Vagina (tissue), 2 donors: ENCODE measurements at regions not wholly inside any gene's neighbourhood (a gene's known extent, or its start where the extent isn't known, plus 50 kb on each side); places are given as distances from the start of the nearest gene placed in this dataset.
"Not testable (repeated sequence)": the region's sequence is repeated elsewhere in the genome, so short reads cannot be mapped to it uniquely, and the experiment has no call there.

Experiments used
- DNase-seq, 2 donors: peaks; one replicate each; pipeline ENCODE4 v3.0.0-alpha.2; 2017; ENCODE audit errors: extremely low spot score in 2 of 2
- H3K27ac ChIP-seq: fragments of 200-600 bp; sonication (generic); one replicate; pipeline ENCODE4 v1.5.1; 2019
- H3K27me3 ChIP-seq: fragments of 200-600 bp; sonication (generic); one replicate; pipeline ENCODE4 v1.5.1; 2019
- H3K36me3 ChIP-seq, 2 donors: fragments of 200-600 bp; sonication (generic); one replicate each; pipeline ENCODE4 v1.5.1; 2017 to 2019
- H3K4me1 ChIP-seq: fragments of 200-600 bp; sonication (generic); one replicate; pipeline ENCODE4 v1.5.1; 2019
- H3K4me3 ChIP-seq, 2 donors: fragments of 200-600 bp; sonication (generic); 1 replicate in 1 of 2; 2 replicates in 1 of 2; pipeline ENCODE4 v1.5.1; 2016 to 2019
- H3K9me3 ChIP-seq: fragments of 200-600 bp; sonication (generic); one replicate; pipeline ENCODE4 v1.5.1; 2019
- CTCF ChIP-seq, 3 experiments: fragments of 450-650 bp in 2 of 3; fragments of 200-600 bp in 1 of 3; sonication (generic) in 1 of 3; IDR thresholded peaks; one replicate each; pipeline ENCODE4 v1.5.1; 2017 to 2019; ENCODE audit warnings: antibody characterized with exemption in 3 of 3, mild to moderate bottlenecking in 2 of 3, moderate library complexity in 2 of 3
- POLR2A ChIP-seq, 2 donors: fragments of 450-650 bp; IDR thresholded peaks; one replicate each; pipeline ENCODE4 v1.6.1; 2017; ENCODE audit warnings: antibody characterized with exemption in 2 of 2, mild to moderate bottlenecking in 2 of 2, moderate library complexity in 2 of 2
- POLR2AphosphoS5 ChIP-seq, 2 donors: sonication (generic); formaldehyde crosslinking; IDR thresholded peaks; one replicate each; pipeline ENCODE4 v1.9.0; 2017; ENCODE audit warnings: antibody characterized with exemption in 2 of 2, mild to moderate bottlenecking in 2 of 2, low read depth in 1 of 2; ENCODE audit not compliant: insufficient read depth in 1 of 2
- intact Hi-C: fragments of 100-400 bp; cut with DNase I; formaldehyde crosslinking; loops from one replicate; pipeline ENCODE4 v1.15.1; 2023

DNA sequence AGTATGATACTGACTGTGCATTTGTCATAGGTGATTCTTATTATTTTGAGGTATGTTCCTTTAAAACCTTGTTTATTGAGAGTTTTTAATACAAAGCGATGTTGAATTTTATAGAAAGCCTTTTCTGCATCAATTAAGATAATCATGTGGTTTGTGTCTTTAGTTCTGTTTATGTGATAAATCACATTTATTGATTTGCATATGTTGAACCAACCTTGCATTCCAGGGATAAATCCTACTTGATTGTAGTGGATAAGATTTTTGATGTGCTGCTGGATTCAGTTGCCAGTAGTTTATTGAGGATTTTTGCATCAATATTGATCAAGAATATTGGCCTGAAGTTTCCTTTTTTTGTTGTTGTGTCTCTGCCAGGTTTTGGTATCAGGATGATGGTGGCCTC is 158.0 kb downstream of the CENPF start:
- Histone ChIP-seq H3K4me1 (no peaks in the 10 kb centered on the region), H3K36me3 (no peaks in the 10 kb centered on the region), H3K9me3 (peaks cover 6% of the 10 kb centered on the region), H3K27ac (no peak overlapping the region), H3K27me3 (no peaks in the 10 kb centered on the region), H3K4me3 (no peak overlapping the region)
- intact Hi-C loops: no loop called here
- DNase-seq: no peak
- TF ChIP-seq CTCF (IDR thresholded peaks at IDR 0.05) (no peak), POLR2AphosphoS5 (IDR thresholded peaks at IDR 0.05; ENCODE audit: insufficient read depth in 1 of 2, low read depth in 1 of 2) (no peak), POLR2A (IDR thresholded peaks at IDR 0.05) (no peak)

DNA sequence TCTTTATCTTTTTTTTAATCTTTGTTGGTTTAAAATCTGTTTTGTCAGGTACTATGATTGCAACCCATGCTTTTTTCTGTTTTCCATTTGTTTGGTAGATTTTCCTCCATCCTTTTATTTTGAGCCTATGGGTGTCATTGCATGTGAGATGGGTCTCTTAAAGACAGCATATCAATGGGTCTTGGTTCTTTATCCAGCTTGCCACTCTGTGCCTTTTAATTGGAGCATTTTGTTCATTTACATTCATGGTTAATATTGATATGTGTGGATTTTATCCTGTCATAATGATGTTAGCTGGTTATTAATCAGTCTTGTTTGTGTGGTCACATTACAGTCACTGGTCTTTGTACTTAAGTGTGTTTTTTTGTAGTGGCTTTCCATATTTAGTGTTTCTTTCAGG is 159.9 kb downstream of the CENPF start:
- Histone ChIP-seq H3K4me3 (no peak overlapping the region), H3K27ac (no peak overlapping the region), H3K27me3 (no peaks in the 10 kb centered on the region), H3K36me3 (no peaks in the 10 kb centered on the region), H3K9me3 (no peaks in the 10 kb centered on the region), H3K4me1 (no peaks in the 10 kb centered on the region)
- intact Hi-C loops: no loop called here
- DNase-seq: no peak
- TF ChIP-seq POLR2AphosphoS5 (IDR thresholded peaks at IDR 0.05; ENCODE audit: insufficient read depth in 1 of 2, low read depth in 1 of 2) (no peak), CTCF (IDR thresholded peaks at IDR 0.05) (no peak), POLR2A (IDR thresholded peaks at IDR 0.05) (no peak)

GRCh38 chr1:214764502-214764901 is 161.5 kb downstream of the CENPF start:
- DNase-seq: no peak
- Histone ChIP-seq H3K4me3 (no peak overlapping the region), H3K27ac (no peak overlapping the region), H3K36me3 (no peaks in the 10 kb centered on the region), H3K9me3 (no peaks in the 10 kb centered on the region), H3K4me1 (no peaks in the 10 kb centered on the region), H3K27me3 (no peaks in the 10 kb centered on the region)
- intact Hi-C loops: no loop called here
- TF ChIP-seq CTCF (IDR thresholded peaks at IDR 0.05): no peak
- TF ChIP-seq POLR2AphosphoS5 (IDR thresholded peaks at IDR 0.05; ENCODE audit: insufficient read depth in 1 of 2, low read depth in 1 of 2): no peak
- TF ChIP-seq POLR2A (IDR thresholded peaks at IDR 0.05): no peak

DNA sequence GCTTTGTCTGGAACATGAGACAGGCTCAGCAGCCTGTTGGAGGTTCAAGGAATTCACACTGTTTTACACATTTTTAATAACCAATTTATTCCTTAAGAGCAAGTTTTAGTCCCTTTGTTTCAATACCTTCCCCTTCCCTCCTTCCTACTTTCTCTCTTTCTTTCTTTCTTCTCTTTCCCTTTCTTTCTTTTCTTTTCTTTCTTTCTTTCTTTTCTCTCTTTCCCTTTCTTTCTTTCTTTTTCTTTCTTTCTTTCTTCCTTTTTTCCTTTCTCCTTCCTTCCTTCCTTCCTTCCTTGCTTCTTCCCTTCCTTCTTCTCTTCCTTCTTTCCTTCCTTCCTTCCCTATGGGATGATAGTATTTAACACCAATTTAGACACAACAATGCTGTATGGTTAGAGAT is 164.2 kb downstream of the CENPF start:
- no peak for TF ChIP-seq POLR2AphosphoS5 (IDR thresholded peaks at IDR 0.05; ENCODE audit: insufficient read depth in 1 of 2, low read depth in 1 of 2)
- no peak for TF ChIP-seq CTCF (IDR thresholded peaks at IDR 0.05)
- no peak for TF ChIP-seq POLR2A (IDR thresholded peaks at IDR 0.05)
- H3K36me3 ChIP-seq: no peaks in the 10 kb centered on the region
- H3K27me3 ChIP-seq: no peaks in the 10 kb centered on the region
- DNase-seq: no peak
- no peak overlapping the region for H3K4me3 ChIP-seq
- no peaks in the 10 kb centered on the region for H3K9me3 ChIP-seq
- intact Hi-C loops: no loop called here
- no peak overlapping the region for H3K27ac ChIP-seq
- no peaks in the 10 kb centered on the region for H3K4me1 ChIP-seq

GRCh38 chr1:214769666-214770065 is 166.7 kb downstream of the CENPF start:
- H3K4me1 ChIP-seq, H3K4me3 ChIP-seq, intact Hi-C loops, H3K27ac ChIP-seq, H3K9me3 ChIP-seq, DNase-seq, H3K36me3 ChIP-seq, H3K27me3 ChIP-seq: not testable (repeated sequence)

DNA sequence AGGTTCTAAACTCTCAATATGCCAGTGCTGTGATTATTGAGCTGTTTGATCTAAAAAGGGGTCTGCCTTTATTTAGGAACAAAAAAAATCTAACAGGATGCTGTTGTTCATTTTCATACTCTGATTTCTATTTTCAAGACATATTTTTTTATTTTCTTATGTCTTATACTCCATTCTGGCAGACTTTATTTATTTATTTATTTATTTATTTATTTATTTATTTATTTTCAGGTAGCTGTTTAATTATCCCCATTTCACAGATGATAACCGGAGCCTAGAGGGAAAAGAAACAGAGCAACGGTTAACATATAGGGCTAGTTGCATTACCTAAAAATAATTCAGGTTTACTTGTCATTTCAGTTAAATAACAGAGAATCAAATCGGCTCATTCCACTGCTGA is 174.4 kb downstream of the CENPF start:
- no peaks in the 10 kb centered on the region for H3K27me3 ChIP-seq
- H3K4me1 ChIP-seq: no peaks in the 10 kb centered on the region
- TF ChIP-seq CTCF (IDR thresholded peaks at IDR 0.05): no peak
- no peak for TF ChIP-seq POLR2A (IDR thresholded peaks at IDR 0.05)
- no peak for TF ChIP-seq POLR2AphosphoS5 (IDR thresholded peaks at IDR 0.05; ENCODE audit: insufficient read depth in 1 of 2, low read depth in 1 of 2)
- H3K9me3 ChIP-seq: no peaks in the 10 kb centered on the region
- H3K27ac ChIP-seq: no peak overlapping the region
- no peak overlapping the region for H3K4me3 ChIP-seq
- intact Hi-C loops: no loop called here
- no peak for DNase-seq
- H3K36me3 ChIP-seq: no peaks in the 10 kb centered on the region
